Hepatocyte (in vitro differentiated cells): ENCODE measurements at regions not wholly inside any gene's neighbourhood (a gene's known extent, or its start where the extent isn't known, plus 50 kb on each side); places are given as distances from the start of the nearest gene placed in this dataset.
"Not testable (repeated sequence)": the region's sequence is repeated elsewhere in the genome, so short reads cannot be mapped to it uniquely, and the experiment has no call there.

ENCODE experiments used
- DNase-seq: peaks from one replicate; pipeline ENCODE4 v3.0.0-alpha.2; 2016; ENCODE audit warnings: low spot score
- H2AFZ ChIP-seq: fragments of 200-600 bp; sonication (generic); 2 replicates; pipeline ENCODE4 v1.6.0; 2016; ENCODE audit warnings: antibody characterized with exemption, mild to moderate bottlenecking
- H3K27ac ChIP-seq: fragments of 200-600 bp; sonication (generic); 2 replicates; pipeline ENCODE4 v1.5.1; 2016; ENCODE audit warnings: mild to moderate bottlenecking
- H3K27me3 ChIP-seq: fragments of 200-600 bp; sonication (generic); 2 replicates; pipeline ENCODE4 v1.6.1; 2016
- H3K36me3 ChIP-seq: fragments of 200-600 bp; sonication (generic); replicated peaks from 2 replicates; pipeline ENCODE4 v1.5.1; 2016; ENCODE audit warnings: low read depth; ENCODE audit not compliant: insufficient read depth
- H3K4me1 ChIP-seq: fragments of 200-600 bp; sonication (generic); 2 replicates; pipeline ENCODE4 v1.5.1; 2016; ENCODE audit warnings: mild to moderate bottlenecking, moderate library complexity; ENCODE audit not compliant: insufficient read depth
- H3K4me2 ChIP-seq: fragments of 200-600 bp; sonication (generic); 2 replicates; pipeline ENCODE4 v1.6.0; 2016
- H3K4me3 ChIP-seq: fragments of 200-600 bp; sonication (generic); 2 replicates; pipeline ENCODE4 v1.5.1; 2016; ENCODE audit warnings: mild to moderate bottlenecking
- H3K79me2 ChIP-seq: fragments of 200-600 bp; sonication (generic); 2 replicates; pipeline ENCODE4 v1.6.0; 2017; ENCODE audit warnings: mild to moderate bottlenecking
- H3K9me2 ChIP-seq: fragments of 200-600 bp; sonication (generic); replicated peaks from 2 replicates; pipeline ENCODE4 v1.6.0; 2017; ENCODE audit warnings: mild to moderate bottlenecking; ENCODE audit not compliant: insufficient read depth
- H3K9me3 ChIP-seq: fragments of 200-600 bp; sonication (generic); 2 replicates; pipeline ENCODE4 v1.5.1; 2016; ENCODE audit warnings: low read depth, mild to moderate bottlenecking
- H4K20me1 ChIP-seq: fragments of 200-600 bp; sonication (generic); 2 replicates; pipeline ENCODE4 v1.6.0; 2016; ENCODE audit warnings: mild to moderate bottlenecking; ENCODE audit not compliant: insufficient read depth, poor library complexity, severe bottlenecking
- EZH2 ChIP-seq: fragments of 200-600 bp; sonication (generic); IDR thresholded peaks from 2 replicates; pipeline ENCODE4 v1.6.1; 2016; ENCODE audit warnings: antibody characterized with exemption, mild to moderate bottlenecking, borderline replicate concordance
- EZH2phosphoT487 ChIP-seq: fragments of 200-600 bp; sonication (generic); IDR thresholded peaks from one replicate; pipeline ENCODE4 v1.6.1; 2018; ENCODE audit warnings: antibody characterized with exemption, mild to moderate bottlenecking, low read depth, moderate library complexity; ENCODE audit not compliant: unreplicated experiment, severe bottlenecking
- WGBS: methylation state at CpG from one replicate; pipeline ENCODE4 v1.1.6; 2016; ENCODE audit warnings: low lambda C conversion rate; ENCODE audit errors: missing lambda C conversion rate; 5-methylcytosine and 5-hydroxymethylcytosine counted together
- TF ChIP-seq, protein P1 (sequence below): fragments of 200-600 bp; sonication (generic); IDR thresholded peaks from 2 replicates; pipeline ENCODE4 v1.5.1; 2016; ENCODE audit warnings: antibody characterized with exemption, mild to moderate bottlenecking; ENCODE audit not compliant: poor library complexity

GRCh38 chr2:55776479-55776878, 82.8 kb upstream of the PNPT1 start:
- Histone ChIP-seq H3K4me2 (no peak overlapping the region), H3K79me2 (no peaks in the 10 kb centered on the region), H3K4me1 (peaks cover 4% of the 10 kb centered on the region), H3K4me3 (no peak overlapping the region), H3K27ac (no peak overlapping the region), H3K27me3 (no peaks in the 10 kb centered on the region), H3K36me3 (no peaks in the 10 kb centered on the region), H3K9me2 (no peaks in the 10 kb centered on the region), H3K9me3 (no peaks in the 10 kb centered on the region), H2AFZ (no peak overlapping the region), H4K20me1 (no peaks in the 10 kb centered on the region)
- WGBS, result 94% methylated on average over 2 of the region's 2 CpGs
- no peak for TF ChIP-seq EZH2phosphoT487
- no peak for TF ChIP-seq EZH2
- TF ChIP-seq, protein P1, sequence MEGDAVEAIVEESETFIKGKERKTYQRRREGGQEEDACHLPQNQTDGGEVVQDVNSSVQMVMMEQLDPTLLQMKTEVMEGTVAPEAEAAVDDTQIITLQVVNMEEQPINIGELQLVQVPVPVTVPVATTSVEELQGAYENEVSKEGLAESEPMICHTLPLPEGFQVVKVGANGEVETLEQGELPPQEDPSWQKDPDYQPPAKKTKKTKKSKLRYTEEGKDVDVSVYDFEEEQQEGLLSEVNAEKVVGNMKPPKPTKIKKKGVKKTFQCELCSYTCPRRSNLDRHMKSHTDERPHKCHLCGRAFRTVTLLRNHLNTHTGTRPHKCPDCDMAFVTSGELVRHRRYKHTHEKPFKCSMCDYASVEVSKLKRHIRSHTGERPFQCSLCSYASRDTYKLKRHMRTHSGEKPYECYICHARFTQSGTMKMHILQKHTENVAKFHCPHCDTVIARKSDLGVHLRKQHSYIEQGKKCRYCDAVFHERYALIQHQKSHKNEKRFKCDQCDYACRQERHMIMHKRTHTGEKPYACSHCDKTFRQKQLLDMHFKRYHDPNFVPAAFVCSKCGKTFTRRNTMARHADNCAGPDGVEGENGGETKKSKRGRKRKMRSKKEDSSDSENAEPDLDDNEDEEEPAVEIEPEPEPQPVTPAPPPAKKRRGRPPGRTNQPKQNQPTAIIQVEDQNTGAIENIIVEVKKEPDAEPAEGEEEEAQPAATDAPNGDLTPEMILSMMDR, result no peak
- no peak for DNase-seq

DNA sequence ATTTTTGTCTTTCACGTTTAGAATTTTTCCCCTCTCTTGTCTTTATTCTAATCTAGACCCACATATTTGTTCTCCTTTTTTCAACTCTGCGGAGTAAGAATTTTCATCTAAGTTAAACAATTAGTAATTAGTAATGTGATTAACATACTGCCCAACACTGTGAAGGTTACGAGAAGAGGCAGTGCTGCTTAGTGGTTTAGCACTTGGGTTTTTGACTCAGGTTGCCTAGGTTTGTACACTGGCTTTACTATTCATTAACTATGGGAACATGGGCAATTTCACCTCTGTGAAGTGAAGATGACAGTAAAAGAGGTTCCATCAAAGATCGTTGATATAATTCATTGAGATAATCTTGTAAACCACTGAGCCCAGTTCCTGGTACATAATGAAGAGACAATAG, 82.2 kb upstream of the PNPT1 start:
- Histone ChIP-seq H3K4me1 (peaks cover 4% of the 10 kb centered on the region), H3K36me3 (no peaks in the 10 kb centered on the region), H3K27ac (no peak overlapping the region), H2AFZ (no peak overlapping the region), H3K27me3 (no peaks in the 10 kb centered on the region), H3K9me2 (no peaks in the 10 kb centered on the region), H3K4me2 (no peak overlapping the region), H3K79me2 (no peaks in the 10 kb centered on the region), H3K9me3 (no peaks in the 10 kb centered on the region), H3K4me3 (no peak overlapping the region), H4K20me1 (no peaks in the 10 kb centered on the region)
- TF ChIP-seq EZH2phosphoT487, result no peak
- TF ChIP-seq, protein P1, result no peak
- TF ChIP-seq EZH2, result no peak
- no peak for DNase-seq
- 78% methylated on average over 4 of the region's 4 CpGs for WGBS

GRCh38 chr2:55773651-55774050, 80.0 kb upstream of the PNPT1 start:
- not testable (repeated sequence) for H2AFZ ChIP-seq, H3K4me2 ChIP-seq, H3K27ac ChIP-seq, H3K36me3 ChIP-seq, H4K20me1 ChIP-seq, H3K9me3 ChIP-seq, DNase-seq, H3K9me2 ChIP-seq, H3K4me1 ChIP-seq, H3K27me3 ChIP-seq, H3K4me3 ChIP-seq, H3K79me2 ChIP-seq
- WGBS, result no CpG with 5 or more reads among the region's 31 CpGs

GRCh38 chr2:55772109-55772980, 78.7 kb upstream of the PNPT1 start:
- no peaks in the 10 kb centered on the region for H3K9me2 ChIP-seq
- peak overlapping the region; percentile 2 for H3K27ac ChIP-seq
- H3K4me1 ChIP-seq, result no peaks in the 10 kb centered on the region
- no peaks in the 10 kb centered on the region for H3K79me2 ChIP-seq
- TF ChIP-seq EZH2phosphoT487, result no peak
- TF ChIP-seq, protein P1, result no peak
- no peak for TF ChIP-seq EZH2
- WGBS, result 88% methylated on average over 7 of the region's 7 CpGs
- H3K9me3 ChIP-seq, result no peaks in the 10 kb centered on the region
- H4K20me1 ChIP-seq, result no peaks in the 10 kb centered on the region
- no peaks in the 10 kb centered on the region for H3K27me3 ChIP-seq
- no peak overlapping the region for H2AFZ ChIP-seq
- no peak overlapping the region for H3K4me3 ChIP-seq
- no peak for DNase-seq
- H3K4me2 ChIP-seq, result no peak overlapping the region
- H3K36me3 ChIP-seq, result no peaks in the 10 kb centered on the region
